ENCODE measurements at regions not wholly inside any gene's neighbourhood (a gene's known extent, or its start where the extent isn't known, plus 50 kb on each side); places are given as distances from the start of the nearest gene placed in this dataset.

DNA sequence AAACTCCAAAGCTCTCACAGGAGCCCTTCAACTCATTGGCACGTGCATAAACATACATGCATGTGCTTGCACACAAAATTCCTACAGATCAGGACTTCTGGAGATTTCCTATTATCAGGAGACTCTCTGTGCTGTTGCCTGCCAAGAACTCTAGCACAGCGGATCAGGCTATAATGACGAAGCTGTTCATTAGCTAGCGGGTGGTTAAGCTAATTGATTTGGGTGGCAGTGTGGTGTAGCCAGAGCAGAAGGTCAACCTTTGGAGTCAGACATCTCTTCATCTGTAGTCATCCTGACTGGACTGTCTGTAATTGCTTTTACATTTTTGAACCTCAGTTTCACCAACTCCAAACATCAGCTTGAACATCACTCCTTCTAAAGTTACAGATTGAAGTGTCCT lies 69.0 kb downstream of the KIF2B start:
- no peak for DNase-seq

DNA sequence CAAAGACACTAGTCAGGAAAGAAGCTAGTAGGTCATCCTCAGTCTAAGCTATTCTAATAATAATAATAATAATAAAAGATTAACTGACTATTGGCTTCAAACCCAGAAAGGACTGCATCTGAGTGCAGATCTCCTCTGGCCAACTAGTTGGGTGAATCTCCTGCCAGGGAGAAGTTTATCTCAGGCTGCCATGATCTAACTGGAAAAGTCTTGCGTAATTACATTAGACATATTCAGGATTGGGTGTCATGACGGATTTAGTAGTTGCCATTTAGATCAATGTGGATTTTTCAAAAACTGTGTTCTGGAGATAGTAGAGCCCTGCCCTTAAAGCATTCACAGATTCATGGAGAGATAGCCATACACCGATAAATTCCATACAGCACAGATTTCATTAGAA lies 69.5 kb downstream of the KIF2B start:
- DNase-seq, result no peak

DNA sequence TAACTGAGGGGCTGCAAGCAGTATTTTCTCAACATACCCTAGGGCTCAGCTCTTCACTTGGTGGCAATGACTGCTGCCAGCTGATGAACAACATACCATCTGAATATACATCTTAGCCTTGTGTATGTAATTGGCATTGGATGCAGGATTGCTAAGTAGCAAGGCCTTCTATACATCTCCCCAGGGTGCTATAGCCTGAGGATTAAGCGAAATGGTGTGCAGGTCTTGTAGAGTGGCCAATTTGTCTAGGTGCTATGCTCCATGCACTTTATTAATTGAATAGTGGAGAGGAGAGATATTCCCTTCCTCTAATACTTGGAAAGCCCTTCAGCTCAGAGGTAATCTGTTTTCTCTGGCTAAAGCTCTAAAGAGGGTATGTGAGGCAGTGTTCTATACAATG lies 71.9 kb downstream of the KIF2B start:
- no peak for DNase-seq

DNA sequence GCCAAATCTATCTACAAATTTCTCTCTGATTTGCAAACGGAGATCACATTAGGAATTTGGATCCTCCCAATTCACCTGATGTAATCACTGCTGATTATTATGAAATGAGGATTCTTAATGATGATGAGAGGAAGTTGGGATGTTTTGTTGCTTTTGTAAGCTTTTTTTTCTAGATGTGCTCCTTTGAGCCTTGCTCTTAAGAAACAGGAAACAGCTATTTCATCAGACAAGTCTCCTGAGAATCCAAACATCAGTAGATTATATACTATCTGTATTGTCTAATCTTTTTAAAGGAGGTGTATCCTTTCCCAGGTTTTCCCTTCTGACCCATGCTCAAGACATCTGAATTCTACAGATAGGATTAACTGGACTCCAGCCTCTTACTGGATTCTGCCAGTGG lies 73.3 kb downstream of the KIF2B start:
- no peak for DNase-seq

DNA sequence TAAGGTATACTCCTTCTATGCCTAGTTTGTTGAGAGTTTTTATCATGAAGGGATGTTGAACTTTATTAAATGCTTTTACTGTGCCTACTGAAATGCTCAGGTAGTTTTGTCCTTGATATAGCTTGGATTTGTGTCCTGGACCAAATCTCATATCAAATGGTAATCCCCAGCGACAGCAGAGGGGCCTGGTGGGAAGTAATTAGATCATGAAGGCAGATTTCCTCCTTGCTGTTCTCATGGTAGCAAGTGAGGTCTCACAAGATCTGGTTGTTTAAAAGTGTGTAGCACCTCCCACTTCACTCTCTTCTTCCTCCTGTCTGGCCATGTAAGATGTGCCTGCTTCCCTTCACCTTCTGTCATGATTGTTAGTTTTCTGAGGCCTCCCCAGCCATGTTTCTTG lies 78.2 kb downstream of the KIF2B start:
- no peak for DNase-seq

DNA sequence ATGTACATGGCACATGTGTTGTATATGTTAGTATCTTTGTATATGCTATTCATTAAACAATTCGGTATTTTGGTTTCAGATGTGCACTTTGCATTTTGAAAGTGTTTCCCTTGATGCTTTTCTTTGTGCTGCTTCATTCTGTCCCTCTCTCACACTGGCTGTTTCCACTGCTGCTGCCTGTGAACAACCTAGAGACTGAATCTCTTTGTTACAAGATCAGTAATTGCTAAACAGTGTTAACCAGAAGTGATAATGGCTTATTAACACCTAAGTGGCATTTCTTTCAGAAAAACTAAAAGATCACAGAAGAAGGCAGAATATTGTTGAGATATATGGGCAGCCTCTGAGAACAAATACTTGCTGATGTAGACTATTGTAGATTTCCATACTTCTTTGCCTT lies 84.7 kb downstream of the KIF2B start:
- no peak for DNase-seq

DNA sequence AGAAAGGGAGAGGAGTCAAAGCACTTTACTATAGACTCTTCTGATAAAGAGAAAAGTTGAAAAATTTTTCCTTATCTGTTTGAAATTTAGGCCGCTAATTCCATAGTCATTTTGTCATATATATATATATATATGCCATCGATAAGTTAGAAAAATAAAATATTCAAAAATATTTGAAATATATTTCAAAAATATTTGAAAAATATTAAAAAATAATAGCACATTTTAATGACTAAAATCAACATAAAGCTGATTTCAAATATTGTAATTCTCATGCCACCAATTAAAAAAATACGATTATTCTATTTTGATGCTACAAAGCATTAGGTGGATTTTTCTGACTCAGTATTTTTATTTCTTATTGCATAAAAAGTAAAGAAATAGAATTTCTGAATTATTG lies 87.1 kb downstream of the KIF2B start:
- DNase-seq, result no peak

DNA sequence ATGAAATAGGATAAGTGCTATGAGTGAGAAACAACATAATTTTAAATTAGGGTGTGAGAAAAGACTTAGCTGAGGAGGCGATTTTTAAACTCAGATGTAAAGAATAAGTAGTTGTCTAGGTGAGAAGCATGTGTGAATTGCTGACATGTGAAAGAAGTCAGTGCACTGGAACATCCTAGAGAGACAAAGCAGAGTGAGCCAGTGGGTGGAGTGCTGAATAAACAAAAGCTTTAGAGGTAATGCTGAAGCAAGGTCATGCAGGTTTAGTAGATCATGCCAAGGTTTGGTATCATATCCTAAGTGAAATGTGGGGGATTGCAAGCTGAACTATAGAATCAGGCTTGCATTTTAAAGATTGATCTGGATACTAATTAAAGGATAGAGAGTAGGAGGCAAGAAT lies 89.4 kb downstream of the KIF2B start:
- no peak for DNase-seq

DNA sequence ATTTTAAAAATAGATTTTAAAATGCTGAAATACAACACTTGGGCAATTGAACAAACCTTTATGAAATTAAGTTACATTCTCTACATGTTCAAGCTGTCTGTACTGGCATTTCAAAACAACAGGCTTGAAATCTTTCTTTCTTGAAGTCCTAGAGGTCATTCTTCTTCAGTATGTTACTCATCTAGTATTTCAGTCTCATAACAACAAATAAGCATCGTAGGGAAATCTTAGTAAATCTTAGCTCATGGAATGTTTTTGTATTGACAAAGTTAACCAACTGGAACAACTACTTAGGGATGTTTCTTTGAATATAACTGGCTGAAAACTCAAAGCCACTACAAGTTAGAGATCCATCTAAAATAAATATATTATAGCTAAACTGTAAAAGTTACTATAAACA lies 96.6 kb downstream of the KIF2B start:
- no peak for DNase-seq

DNA sequence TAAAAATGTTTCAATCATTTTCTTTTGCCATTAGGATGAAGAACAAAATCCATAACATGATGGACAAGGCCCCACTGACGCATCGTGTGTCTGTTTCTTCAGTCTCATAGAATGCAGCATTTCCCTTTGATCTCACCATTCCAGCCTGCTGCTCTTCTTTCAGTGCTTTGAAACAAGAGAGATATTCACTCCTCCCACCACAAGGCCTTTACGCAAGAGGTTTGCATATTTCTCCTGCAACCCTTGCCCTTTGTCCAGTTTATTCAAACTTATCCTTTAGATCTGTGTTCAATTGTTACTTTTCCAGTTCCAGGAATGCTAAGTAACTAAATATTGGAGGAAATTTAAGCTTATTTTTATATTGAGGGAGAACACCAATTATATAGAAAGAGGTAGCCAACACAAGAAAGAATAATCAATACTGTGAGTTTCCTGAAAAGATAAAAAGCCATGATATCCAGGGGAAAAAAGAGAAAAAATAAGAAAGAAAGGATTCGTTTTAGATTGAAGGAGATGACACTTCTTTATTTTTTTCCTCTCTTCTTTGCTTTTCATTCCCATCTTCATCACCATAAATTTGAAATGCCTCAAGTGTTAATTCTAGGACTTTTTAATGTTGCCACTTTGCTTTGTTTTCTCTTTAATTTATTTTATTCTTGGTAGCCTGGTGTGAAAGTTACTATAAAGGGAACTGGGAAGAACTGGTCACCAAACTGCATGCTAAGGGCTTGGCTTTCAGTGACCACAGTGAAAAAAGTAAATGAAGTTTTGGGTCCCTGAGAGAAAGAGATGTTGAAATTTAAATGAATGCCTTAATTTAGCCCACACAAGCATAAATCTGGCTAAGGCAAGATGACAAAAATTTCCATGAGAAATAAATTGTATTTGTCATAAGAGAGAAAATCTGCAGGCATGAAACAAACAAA lies 102.1 kb downstream of the KIF2B start:
- DNase-seq, result no peak

DNA sequence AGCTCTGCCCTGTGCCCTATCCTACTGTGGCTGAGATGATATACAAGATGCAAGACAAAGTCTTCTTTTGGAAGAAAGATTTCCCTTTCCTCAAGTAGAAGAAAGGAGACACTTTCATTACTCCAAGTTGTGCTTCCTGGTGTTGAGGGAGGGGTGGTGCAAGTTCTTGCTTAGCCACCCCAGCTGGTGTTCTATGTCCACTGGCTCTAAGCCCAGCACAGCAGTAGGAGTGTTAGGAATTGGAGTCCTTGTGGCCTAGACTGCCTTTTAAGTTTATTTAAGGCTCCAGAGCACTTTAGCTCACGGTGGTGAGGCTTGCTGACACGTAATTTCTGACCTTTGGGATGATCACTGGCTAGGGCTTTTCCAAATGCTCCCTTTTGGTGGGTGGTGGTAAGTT lies 109.7 kb downstream of the KIF2B start:
- no peak for DNase-seq

DNA sequence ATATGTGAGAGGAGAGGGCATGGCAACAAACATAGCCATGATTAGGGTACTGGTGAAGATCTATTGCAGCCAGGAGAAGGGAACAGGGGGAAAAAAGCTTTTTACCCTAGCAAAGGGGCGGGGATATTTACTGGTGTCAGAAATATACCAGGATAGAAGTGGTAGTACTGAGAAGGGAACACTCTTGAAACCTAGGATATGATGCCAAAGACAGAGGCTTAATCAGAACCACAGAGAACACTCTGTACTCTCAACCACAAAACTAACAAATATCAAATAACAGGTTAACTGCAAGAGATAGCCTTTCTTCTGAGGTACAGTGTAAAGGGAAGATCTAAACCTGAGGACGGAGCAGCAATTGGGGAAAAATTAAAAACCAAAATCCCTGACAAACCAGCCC lies 112.2 kb downstream of the KIF2B start:
- DNase-seq, result no peak

DNA sequence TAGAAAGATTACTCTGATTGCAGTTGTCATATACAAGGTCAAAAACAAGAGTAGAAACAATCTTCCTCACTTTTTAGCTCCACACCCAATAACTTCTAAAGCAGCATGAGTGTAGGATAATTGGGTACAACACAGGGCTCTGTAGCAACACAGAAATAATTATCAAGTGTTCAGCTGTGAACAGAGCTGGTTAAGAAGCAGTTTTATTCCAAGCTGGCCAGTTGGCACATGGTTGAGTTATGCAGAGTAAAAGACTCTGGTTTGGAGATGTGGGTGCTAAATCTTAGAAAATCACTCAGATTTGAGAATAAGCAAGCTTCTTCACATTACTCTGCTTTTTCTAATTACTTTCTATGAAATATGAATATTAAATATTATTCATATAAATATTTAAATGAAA lies 118.5 kb downstream of the KIF2B start:
- no peak for DNase-seq

DNA sequence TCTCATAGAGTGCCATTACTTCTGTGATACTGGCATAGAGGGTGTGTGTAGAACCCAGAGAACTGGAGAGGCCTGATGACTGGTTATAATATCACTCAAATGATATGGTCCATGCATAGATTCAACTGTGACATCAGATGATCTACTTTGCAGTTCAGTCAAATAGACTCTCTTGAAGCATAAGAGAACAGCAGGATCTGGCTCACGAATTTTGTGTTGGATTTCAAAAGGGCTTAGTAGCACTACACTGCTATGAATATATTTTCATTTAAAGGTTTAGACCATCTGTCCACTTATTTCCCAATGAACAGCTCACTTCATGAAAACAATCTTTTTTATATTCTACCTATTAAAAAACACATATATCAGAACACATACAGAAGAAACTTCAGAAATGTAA lies 119.7 kb downstream of the KIF2B start:
- no peak for DNase-seq

DNA sequence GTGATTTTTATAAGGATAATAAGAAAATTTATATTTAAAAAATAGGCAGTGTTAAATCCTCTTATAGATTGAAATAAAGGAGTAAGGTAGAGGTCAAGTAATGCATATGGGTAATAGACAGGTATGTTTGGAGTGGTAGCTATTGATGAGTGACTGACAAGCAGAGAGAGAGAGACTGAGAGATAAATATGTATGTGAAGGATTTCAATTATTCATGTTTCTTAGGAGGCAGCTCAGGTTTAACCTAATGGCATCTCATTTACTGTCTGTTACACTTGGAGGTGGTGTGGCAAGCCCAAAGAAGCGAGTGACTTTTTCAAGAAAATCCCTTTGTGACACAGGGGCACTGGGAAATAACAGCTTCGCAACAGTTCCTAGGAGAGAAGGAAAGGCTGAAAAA lies 120.2 kb downstream of the KIF2B start:
- DNase-seq, result no peak

DNA sequence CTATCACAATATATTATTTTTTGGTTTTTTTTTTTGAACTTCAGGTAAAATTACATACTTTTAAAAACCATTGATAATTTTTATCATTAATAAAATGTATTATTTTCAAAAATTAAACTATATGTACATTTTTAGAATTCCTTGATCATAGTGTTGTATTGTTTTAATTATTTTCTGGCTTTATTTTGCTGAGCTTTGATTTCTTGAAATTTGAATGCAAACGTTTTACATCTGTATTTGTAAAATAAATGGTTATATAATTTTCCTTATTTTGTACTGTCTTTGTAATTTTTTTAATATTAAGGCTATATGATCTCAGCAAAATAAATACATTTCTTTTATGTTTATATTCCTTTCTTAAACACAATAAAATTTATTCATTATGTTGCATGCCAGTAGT lies 125.6 kb downstream of the KIF2B start:
- no peak for DNase-seq

DNA sequence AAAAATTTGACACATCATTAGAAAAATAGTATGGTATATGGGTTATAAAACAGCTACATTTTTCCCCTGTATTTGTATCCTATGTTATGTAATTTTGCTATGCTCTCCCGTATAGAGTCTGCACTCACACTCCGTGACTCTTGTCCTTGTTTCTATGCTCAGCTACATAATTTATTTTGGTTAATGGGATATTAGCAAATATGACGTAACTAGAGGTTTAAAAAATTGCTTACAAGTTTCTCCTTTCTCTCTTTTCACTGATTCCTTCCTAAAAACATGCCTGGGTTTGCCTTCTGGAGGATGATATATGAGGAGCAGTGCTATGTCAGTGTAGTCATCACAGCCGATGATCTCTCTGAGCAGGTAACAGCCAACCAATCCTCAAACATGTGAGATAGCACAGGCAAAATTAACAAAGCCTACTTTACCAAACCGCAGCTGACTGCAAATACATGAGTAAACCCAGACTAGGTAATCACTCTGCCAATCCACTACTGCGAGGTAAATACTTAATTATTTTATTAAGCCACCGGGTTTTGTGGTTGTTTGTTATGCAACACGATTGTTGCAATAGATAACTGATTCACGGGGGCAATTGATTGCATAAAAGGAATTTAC lies 126.9 kb downstream of the KIF2B start:
- no peak for DNase-seq

DNA sequence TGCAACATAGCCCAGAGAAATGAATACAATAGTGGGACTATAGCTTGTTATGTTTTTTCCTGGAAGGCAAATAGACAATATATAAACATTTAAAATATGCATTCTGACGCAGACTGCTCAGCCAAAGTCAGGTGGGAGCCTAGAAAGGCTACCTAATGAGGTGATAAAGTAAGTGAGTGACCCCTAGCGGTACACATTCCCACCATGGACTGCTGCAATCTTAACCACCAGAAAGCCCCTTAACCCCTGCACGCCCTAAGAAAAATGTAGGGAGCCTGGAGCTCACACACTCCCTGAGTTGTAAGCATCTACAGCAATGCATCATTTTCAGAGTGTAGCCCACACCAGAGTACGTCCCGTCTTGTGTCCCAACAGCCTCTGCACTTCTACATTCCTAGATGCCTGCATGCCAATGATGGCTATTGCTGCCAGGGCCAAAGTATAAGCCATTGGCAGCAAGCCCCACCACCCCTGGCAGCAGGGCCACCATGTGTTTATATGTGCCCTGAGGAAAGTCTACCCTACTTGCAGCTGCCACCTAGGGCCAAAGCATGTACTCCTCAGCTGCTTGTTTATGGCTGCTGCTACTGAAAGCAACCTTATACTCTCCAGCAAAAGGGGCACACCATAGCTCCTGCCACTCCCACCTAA lies 127.6 kb downstream of the KIF2B start:
- DNase-seq, result peak; percentile 46

DNA sequence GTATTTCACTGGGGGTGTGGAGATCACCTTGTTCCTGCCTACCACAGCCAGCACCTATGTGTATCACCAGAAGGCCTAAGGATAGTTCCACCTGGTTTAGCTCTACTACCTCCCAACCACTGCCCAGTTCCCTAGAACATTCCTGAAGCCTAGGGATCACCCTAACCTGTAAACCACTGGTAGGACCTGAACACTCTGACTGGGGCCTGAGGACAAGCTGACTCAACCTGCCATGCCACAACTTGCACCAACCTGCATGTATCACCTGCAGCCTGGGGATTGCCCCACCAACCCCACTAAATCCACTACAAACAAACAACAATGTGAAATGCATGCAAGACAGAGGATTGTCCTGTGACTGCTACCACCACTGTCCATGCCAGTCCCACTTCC lies 128.1 kb downstream of the KIF2B start:
- DNase-seq, result no peak

DNA sequence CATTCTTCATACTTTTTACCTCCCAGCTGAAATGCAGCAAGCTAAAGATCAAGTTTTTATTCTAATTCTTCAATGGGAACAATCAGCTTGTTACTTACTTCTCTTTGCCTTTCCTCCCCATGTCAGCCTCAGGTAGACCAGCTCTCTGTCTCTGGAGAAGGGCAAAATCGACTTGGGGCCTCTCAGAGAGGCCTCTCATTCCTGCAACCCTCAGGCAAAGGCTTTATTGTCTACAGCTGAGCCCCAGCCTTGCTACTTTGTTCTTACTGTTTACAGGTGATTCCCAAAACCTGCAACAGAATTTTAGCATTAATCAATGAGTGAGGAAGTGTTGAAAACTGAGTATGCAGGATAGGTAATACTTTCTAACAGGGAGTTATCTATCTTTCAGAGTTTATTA lies 148.6 kb downstream of the KIF2B start:
- no peak for DNase-seq

DNA sequence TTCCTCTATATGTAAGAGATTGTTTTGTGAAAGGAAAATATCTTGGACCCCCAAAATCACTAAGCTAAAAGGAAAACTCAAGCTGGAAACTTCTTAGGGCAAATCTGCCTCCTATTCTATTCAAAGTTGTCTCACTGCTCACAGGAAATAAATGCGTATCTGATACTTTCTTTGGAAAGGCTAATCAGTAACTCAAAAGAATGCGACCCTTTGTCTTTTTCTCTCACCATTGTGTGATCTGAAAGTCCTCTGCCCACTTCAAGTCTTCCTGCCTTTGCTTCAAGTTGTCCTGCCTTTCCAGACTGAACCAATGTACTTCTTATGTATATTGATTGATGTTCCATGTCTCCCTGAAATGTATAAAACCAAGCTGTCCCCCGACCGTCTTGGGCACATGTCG lies 157.3 kb downstream of the KIF2B start:
- DNase-seq, result no peak

DNA sequence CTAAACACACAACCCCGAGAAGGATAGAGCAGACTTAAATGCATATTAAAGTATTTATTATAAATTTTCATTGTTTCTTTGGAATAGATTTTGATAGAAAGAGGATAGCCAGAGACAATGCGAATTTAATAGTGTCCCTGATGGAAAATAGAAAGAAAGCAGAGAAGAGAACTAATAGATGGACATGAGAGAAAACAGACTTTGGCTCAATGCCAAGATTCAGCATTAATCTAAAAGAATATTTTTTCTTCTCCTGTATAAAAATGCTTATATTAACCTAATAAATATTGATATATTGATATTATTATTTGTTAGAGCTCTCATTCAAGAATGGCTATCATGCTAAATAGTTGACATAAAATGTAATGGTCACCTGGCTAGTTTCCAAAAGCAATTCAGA lies 173.4 kb downstream of the KIF2B start:
- no peak for DNase-seq

DNA sequence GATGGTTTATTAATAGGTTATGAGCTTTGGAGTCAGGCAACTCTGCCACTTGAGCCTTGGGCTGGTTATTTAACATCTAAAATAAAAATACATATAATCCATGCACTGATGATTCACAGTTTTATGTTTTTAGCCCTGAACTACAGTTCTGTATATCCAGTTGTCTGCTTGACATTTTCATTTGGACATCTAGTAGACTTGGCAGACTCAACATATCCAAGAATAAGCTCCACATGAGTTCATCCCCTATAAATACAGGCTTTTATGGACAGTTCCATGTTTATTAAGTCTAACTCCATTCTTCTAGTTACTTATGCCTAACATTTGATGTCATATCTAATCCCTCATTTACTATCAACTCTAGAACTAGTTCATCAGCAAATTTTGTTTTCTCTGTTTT lies 174.2 kb downstream of the KIF2B start:
- DNase-seq, result no peak

DNA sequence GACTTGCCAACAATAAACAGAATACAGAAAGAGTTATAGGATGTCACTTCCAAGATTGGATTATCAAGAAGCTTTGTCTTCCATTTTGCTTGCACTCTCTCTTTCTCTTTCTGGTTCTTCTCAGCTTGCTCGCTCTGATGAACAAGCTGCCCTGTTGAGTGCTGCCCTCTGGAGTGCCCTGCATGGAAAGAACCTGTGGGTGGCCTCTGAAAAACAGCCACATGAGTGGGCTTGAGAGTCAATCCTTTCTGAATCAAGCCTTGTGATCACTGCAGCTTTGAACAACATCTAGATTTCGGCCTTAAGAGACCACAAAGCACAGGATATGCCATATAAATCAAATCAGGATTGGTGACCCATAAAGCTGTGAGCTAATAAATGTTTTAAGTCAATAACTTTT lies 185.1 kb downstream of the KIF2B start:
- no peak for DNase-seq
